ENCODE measurements at regions not wholly inside any gene's neighbourhood (a gene's known extent, or its start where the extent isn't known, plus 50 kb on each side); places are given as distances from the start of the nearest gene placed in this dataset.

DNA sequence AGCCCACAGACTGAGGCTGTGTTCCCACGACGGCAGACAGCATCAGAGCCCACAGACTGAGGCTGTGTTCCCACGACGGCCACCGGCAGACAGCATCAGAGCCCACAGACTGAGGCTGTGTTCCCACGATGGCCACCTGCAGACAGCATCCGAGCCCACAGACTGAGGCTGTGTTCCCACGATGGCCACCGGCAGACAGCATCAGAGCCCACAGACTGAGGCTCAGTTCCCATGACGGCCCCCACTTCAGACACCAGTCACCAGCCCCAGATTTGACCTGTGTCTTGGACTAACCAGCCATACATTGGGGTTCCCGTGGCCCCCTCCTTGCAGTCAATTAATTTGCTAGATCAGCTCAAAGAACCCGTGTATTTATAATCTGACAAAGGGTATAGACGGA is 57.8 kb upstream of the SNTG2 start:
- H3K79me2 ChIP-seq (ENCODE audit: insufficient read depth): no peaks in the 10 kb centered on the region
- no peak overlapping the region for H3K4me2 ChIP-seq
- H3K36me3 ChIP-seq (replicated peaks in 1 of 2; ENCODE audit: control insufficient read depth in 1 of 2, insufficient read depth in 2 of 2, low read length in 1 of 2): no peaks in the 10 kb centered on the region
- no peak overlapping the region for H3K9ac ChIP-seq
- H3F3A ChIP-seq (replicated peaks; ENCODE audit: insufficient read depth): no peaks in the 10 kb centered on the region
- H3K27ac ChIP-seq (ENCODE audit: low read depth in 2 of 2, low read length in 1 of 2): no peak overlapping the region
- no peak overlapping the region for H2AFZ ChIP-seq (ENCODE audit: low read depth)
- ChIA-PET POLR2A (no interaction called here), CTCF (no interaction called here)
- no peaks in the 10 kb centered on the region for H3K27me3 ChIP-seq (ENCODE audit: insufficient read depth)
- H4K20me1 ChIP-seq (ENCODE audit: insufficient read depth): no peaks in the 10 kb centered on the region
- no peak overlapping the region for H3K4me3 ChIP-seq (ENCODE audit: low read depth in 2 of 2, low read length in 1 of 2)
- no peak for DNase-seq
- peaks cover 0 to 4% of the 10 kb centered on the region in 2 experiments; a peak in 2 of 4 replicates for H3K4me1 ChIP-seq (ENCODE audit: control insufficient read depth in 1 of 2, insufficient read depth in 2 of 2, low read depth in 1 of 2, low read length in 1 of 2)
- 44% methylated on average over 11 of the region's 13 CpGs for WGBS (ENCODE audit: low lambda C conversion rate)
- no peaks in the 10 kb centered on the region for H3K9me2 ChIP-seq
- no peaks in the 10 kb centered on the region for H3K9me3 ChIP-seq
- TF ChIP-seq, protein P1, sequence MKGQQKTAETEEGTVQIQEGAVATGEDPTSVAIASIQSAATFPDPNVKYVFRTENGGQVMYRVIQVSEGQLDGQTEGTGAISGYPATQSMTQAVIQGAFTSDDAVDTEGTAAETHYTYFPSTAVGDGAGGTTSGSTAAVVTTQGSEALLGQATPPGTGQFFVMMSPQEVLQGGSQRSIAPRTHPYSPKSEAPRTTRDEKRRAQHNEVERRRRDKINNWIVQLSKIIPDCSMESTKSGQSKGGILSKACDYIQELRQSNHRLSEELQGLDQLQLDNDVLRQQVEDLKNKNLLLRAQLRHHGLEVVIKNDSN (IDR thresholded peaks at IDR 0.05; ENCODE audit: borderline replicate concordance, low read depth): no peak
- TF ChIP-seq, protein P2, sequence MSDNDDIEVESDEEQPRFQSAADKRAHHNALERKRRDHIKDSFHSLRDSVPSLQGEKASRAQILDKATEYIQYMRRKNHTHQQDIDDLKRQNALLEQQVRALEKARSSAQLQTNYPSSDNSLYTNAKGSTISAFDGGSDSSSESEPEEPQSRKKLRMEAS (IDR thresholded peaks at IDR 0.05; ENCODE audit: low read depth): no peak
- TF ChIP-seq NRF1 (IDR thresholded peaks at IDR 0.05; ENCODE audit: low read depth, low read length) (no peak), POLR2AphosphoS5 (IDR thresholded peaks at IDR 0.05; ENCODE audit: low read depth, low read length) (no peak), JUND (IDR thresholded peaks at IDR 0.05) (no peak), RAD21 (IDR thresholded peaks at IDR 0.05; ENCODE audit: low read length) (no peak), TCF12 (IDR thresholded peaks at IDR 0.05) (no peak), TAF1 (IDR thresholded peaks at IDR 0.05; ENCODE audit: borderline replicate concordance, low read depth, low read length) (no peak), GATA2 (CRISPR knock-in tag; IDR thresholded peaks at IDR 0.05) (no peak), RXRA (IDR thresholded peaks at IDR 0.05; ENCODE audit: borderline replicate concordance, low read depth) (no peak), RFX5 (IDR thresholded peaks at IDR 0.05; ENCODE audit: low read length) (no peak)
- TF ChIP-seq, protein P3, sequence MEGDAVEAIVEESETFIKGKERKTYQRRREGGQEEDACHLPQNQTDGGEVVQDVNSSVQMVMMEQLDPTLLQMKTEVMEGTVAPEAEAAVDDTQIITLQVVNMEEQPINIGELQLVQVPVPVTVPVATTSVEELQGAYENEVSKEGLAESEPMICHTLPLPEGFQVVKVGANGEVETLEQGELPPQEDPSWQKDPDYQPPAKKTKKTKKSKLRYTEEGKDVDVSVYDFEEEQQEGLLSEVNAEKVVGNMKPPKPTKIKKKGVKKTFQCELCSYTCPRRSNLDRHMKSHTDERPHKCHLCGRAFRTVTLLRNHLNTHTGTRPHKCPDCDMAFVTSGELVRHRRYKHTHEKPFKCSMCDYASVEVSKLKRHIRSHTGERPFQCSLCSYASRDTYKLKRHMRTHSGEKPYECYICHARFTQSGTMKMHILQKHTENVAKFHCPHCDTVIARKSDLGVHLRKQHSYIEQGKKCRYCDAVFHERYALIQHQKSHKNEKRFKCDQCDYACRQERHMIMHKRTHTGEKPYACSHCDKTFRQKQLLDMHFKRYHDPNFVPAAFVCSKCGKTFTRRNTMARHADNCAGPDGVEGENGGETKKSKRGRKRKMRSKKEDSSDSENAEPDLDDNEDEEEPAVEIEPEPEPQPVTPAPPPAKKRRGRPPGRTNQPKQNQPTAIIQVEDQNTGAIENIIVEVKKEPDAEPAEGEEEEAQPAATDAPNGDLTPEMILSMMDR (IDR thresholded peaks at IDR 0.05): no peak

DNA sequence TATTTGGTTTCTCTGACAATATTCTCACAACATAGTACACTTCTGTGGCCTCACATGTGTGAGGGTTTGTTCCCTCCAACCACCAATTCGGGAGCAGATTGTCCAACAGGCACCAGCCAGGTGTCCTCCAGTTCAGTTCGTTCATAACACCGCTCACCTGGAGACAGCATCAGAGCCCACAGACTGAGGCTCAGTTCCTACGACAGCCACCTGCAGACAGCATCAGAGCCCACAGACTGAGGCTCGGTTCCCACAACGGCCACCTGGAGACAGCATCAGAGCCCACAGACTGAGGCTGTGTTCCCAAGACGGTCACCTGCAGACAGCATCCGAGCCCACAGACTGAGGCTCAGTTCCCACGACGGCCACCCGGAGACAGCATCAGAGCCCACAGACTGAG is 58.2 kb upstream of the SNTG2 start:
- Histone ChIP-seq H2AFZ (ENCODE audit: low read depth) (no peak overlapping the region), H4K20me1 (ENCODE audit: insufficient read depth) (no peaks in the 10 kb centered on the region), H3K4me1 (ENCODE audit: control insufficient read depth in 1 of 2, insufficient read depth in 2 of 2, low read depth in 1 of 2, low read length in 1 of 2) (peaks cover 0 to 4% of the 10 kb centered on the region in 2 experiments; a peak in 2 of 4 replicates), H3K9ac (no peak overlapping the region), H3K9me3 (no peaks in the 10 kb centered on the region), H3K79me2 (ENCODE audit: insufficient read depth) (no peaks in the 10 kb centered on the region), H3K9me2 (no peaks in the 10 kb centered on the region), H3K4me2 (no peak overlapping the region), H3K27ac (ENCODE audit: low read depth in 2 of 2, low read length in 1 of 2) (no peak overlapping the region), H3K36me3 (replicated peaks in 1 of 2; ENCODE audit: control insufficient read depth in 1 of 2, insufficient read depth in 2 of 2, low read length in 1 of 2) (no peaks in the 10 kb centered on the region), H3F3A (replicated peaks; ENCODE audit: insufficient read depth) (no peaks in the 10 kb centered on the region), H3K27me3 (ENCODE audit: insufficient read depth) (no peaks in the 10 kb centered on the region), H3K4me3 (ENCODE audit: low read depth in 2 of 2, low read length in 1 of 2) (no peak overlapping the region)
- 65% methylated on average over 11 of the region's 11 CpGs for WGBS (ENCODE audit: low lambda C conversion rate)
- TF ChIP-seq, protein P4, sequence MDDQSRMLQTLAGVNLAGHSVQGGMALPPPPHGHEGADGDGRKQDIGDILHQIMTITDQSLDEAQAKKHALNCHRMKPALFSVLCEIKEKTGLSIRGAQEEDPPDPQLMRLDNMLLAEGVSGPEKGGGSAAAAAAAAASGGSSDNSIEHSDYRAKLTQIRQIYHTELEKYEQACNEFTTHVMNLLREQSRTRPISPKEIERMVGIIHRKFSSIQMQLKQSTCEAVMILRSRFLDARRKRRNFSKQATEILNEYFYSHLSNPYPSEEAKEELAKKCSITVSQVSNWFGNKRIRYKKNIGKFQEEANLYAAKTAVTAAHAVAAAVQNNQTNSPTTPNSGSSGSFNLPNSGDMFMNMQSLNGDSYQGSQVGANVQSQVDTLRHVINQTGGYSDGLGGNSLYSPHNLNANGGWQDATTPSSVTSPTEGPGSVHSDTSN (IDR thresholded peaks at IDR 0.05): no peak
- TF ChIP-seq GATA2 (CRISPR knock-in tag; IDR thresholded peaks at IDR 0.05): no peak
- no peak for TF ChIP-seq MEF2A (IDR thresholded peaks at IDR 0.05; ENCODE audit: borderline replicate concordance, low read depth)
- CTCF ChIA-PET: interaction anchor here (0.7 to 1.6 kb wide), 2 partner anchors 11 to 178 kb away, joined by 3 to 6 read pairs; no protein-coding TSS in a partner anchor
- no peak for DNase-seq
- POLR2A ChIA-PET: no interaction called here
